Retinal pigment epithelial cell (primary cell): ENCODE measurements at regions not wholly inside any gene's neighbourhood (a gene's known extent, or its start where the extent isn't known, plus 50 kb on each side); places are given as distances from the start of the nearest gene placed in this dataset.

Experiments
- DNase-seq: peaks from one replicate; pipeline ENCODE4 v3.0.0-alpha.2; 2010; ENCODE audit warnings: low read depth
- H3K4me3 ChIP-seq: 2 replicates; pipeline ENCODE4 v1.5.1; 2011; ENCODE audit warnings: mild to moderate bottlenecking, low read length, control low read depth, moderate library complexity
- TF ChIP-seq, protein P1 (sequence below): conservative IDR thresholded peaks from 2 replicates; pipeline ENCODE4 v1.5.1; 2011; ENCODE audit warnings: low read depth, low read length, control low read depth, inconsistent platforms

DNA sequence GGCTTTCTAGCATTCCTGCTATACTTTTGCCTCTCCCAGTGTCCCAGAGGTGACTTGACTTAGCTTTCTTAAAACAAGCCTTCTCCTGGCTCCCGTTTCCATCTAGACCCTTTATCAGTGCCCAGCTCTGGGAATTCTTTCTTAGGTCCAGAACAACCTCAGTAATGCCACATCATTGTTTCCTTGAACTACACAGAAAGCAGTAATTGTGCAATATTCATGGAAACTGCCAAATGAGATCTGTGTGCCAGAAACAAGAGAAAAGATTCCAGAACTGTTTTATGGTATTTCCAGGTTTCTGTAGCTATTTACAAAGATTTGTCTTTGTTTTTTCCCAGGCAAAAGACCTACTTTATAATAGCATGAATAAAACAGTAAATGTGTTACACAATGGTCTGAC, 391.3 kb downstream of the SLCO4C1 start:
- H3K4me3 ChIP-seq = no peak overlapping the region
- DNase-seq = peak; percentile 3
- TF ChIP-seq, protein P1, sequence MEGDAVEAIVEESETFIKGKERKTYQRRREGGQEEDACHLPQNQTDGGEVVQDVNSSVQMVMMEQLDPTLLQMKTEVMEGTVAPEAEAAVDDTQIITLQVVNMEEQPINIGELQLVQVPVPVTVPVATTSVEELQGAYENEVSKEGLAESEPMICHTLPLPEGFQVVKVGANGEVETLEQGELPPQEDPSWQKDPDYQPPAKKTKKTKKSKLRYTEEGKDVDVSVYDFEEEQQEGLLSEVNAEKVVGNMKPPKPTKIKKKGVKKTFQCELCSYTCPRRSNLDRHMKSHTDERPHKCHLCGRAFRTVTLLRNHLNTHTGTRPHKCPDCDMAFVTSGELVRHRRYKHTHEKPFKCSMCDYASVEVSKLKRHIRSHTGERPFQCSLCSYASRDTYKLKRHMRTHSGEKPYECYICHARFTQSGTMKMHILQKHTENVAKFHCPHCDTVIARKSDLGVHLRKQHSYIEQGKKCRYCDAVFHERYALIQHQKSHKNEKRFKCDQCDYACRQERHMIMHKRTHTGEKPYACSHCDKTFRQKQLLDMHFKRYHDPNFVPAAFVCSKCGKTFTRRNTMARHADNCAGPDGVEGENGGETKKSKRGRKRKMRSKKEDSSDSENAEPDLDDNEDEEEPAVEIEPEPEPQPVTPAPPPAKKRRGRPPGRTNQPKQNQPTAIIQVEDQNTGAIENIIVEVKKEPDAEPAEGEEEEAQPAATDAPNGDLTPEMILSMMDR = no peak

DNA sequence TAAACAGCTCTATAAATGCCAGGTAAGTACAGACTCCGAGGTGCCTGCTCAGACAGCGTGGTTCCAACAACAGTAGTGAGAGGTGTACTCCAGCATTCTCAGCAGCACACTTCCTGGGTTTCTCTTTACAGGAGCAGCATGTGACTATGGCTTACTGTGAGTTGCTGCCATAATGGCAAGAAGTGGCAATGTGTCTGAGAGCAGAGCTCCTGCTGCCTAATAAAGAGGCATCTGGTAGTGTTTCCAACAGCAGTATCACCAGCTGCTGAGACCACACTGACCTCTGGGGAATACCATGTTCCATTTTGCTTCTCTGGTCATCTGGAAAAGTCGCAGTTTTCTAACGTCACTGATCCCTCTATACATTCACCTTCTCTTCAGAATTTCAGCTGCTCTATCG, 398.2 kb downstream of the SLCO4C1 start:
- DNase-seq = no peak
- TF ChIP-seq, protein P1 = no peak
- no peak overlapping the region for H3K4me3 ChIP-seq

- TF ChIP-seq, protein P1 = no peak
- no peak for DNase-seq
- no peak overlapping the region for H3K4me3 ChIP-seq
Observed at GRCh38 chr5:101894985-101895384, 401.1 kb downstream of the SLCO4C1 start.

- no peak for DNase-seq
- TF ChIP-seq, protein P1 = no peak
- no peak overlapping the region for H3K4me3 ChIP-seq
Observed at GRCh38 chr5:101878190-101878589, 417.9 kb downstream of the SLCO4C1 start.

- DNase-seq = no peak
- no peak overlapping the region for H3K4me3 ChIP-seq
- TF ChIP-seq, protein P1 = no peak
Observed at GRCh38 chr5:101877451-101877850, 418.6 kb downstream of the SLCO4C1 start.

GRCh38 chr5:101866473-101866872, 429.6 kb downstream of the SLCO4C1 start:
- TF ChIP-seq, protein P1 = no peak
- H3K4me3 ChIP-seq = no peak overlapping the region
- DNase-seq = no peak

DNA sequence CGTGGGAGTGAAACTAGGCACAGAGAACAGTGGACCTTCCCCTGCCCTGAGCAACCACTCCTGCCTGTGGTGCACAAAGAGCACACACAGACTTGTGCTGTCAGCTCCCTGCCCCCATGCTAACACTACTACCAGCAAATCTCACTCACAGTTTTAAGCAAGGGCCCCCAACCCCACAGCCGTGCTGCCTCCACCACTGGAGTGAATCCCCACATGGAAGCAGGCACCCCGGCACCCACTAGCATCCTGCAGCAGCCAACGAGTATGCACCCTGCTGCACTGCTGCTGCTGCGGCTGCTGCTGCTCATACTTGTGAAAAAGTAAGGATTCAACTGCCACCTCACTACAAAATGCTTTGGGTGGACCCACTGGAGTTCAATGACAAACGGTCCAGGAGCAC, 435.5 kb downstream of the SLCO4C1 start:
- no peak overlapping the region for H3K4me3 ChIP-seq
- TF ChIP-seq, protein P1 = no peak
- no peak for DNase-seq
